ENCODE measurements at regions not wholly inside any gene's neighbourhood (a gene's known extent, or its start where the extent isn't known, plus 50 kb on each side); places are given as distances from the start of the nearest gene placed in this dataset.

- no peak overlapping the region for H3K27ac Mint-ChIP-seq
- no peaks in the 10 kb centered on the region for H3K36me3 Mint-ChIP-seq
- no peak overlapping the region for H3K9ac ChIP-seq
- H3K27me3 Mint-ChIP-seq (ENCODE audit: insufficient read depth, low read depth) = no peaks in the 10 kb centered on the region
- no peaks in the 10 kb centered on the region for H3K9me3 Mint-ChIP-seq
- no peak overlapping the region for H3K4me2 ChIP-seq
- no peaks in the 10 kb centered on the region for H3K9me3 ChIP-seq (ENCODE audit: low read depth)
- H3K4me3 Mint-ChIP-seq = no peak overlapping the region
- no peak for DNase-seq (ENCODE audit: low spot score)
- no peak for TF ChIP-seq EZH2 (IDR thresholded peaks at IDR 0.05)
- no peak for TF ChIP-seq EZH2phosphoT487 (IDR thresholded peaks at IDR 0.05)
- TF ChIP-seq CTCF (IDR thresholded peaks at IDR 0.05) = no peak
- H3K4me1 ChIP-seq = no peaks in the 10 kb centered on the region
- no peaks in the 10 kb centered on the region for H3F3A ChIP-seq (ENCODE audit: low read depth)
- H3K27me3 ChIP-seq = no peaks in the 10 kb centered on the region
- no peak overlapping the region for H3K27ac ChIP-seq
- no peaks in the 10 kb centered on the region for H3K36me3 ChIP-seq
- H2AFZ ChIP-seq (replicated peaks) = no peak overlapping the region
- H3K4me1 Mint-ChIP-seq = peaks cover 7% of the 10 kb centered on the region
- H3K79me2 ChIP-seq (ENCODE audit: low read depth) = no peaks in the 10 kb centered on the region
- no peaks in the 10 kb centered on the region for H4K20me1 ChIP-seq (ENCODE audit: low read depth)
- H3K4me3 ChIP-seq = no peak overlapping the region
These were observed 145.4 kb upstream of the KCTD3 start for GRCh38 chr1:215421744-215422143.

GRCh38 chr1:215423288-215423687 is 143.8 kb upstream of the KCTD3 start:
- Histone ChIP-seq H3K4me2 (no peak overlapping the region), H3K79me2 (ENCODE audit: low read depth) (no peaks in the 10 kb centered on the region), H3K27ac (no peak overlapping the region), H3K9ac (no peak overlapping the region), H3K9me3 (ENCODE audit: low read depth) (no peaks in the 10 kb centered on the region), H3K36me3 (no peaks in the 10 kb centered on the region), H3K4me1 (no peaks in the 10 kb centered on the region), H2AFZ (replicated peaks) (no peak overlapping the region), H4K20me1 (ENCODE audit: low read depth) (no peaks in the 10 kb centered on the region), H3K27me3 (no peaks in the 10 kb centered on the region), H3K4me3 (no peak overlapping the region), H3F3A (ENCODE audit: low read depth) (no peaks in the 10 kb centered on the region)
- no peak for DNase-seq (ENCODE audit: low spot score)
- no peak overlapping the region for H3K4me3 Mint-ChIP-seq
- no peak overlapping the region for H3K27ac Mint-ChIP-seq
- H3K27me3 Mint-ChIP-seq (ENCODE audit: insufficient read depth, low read depth) = peaks cover 4% of the 10 kb centered on the region
- peaks cover 7% of the 10 kb centered on the region for H3K4me1 Mint-ChIP-seq
- TF ChIP-seq CTCF (IDR thresholded peaks at IDR 0.05) = no peak
- no peak for TF ChIP-seq EZH2phosphoT487 (IDR thresholded peaks at IDR 0.05)
- no peak for TF ChIP-seq EZH2 (IDR thresholded peaks at IDR 0.05)
- H3K36me3 Mint-ChIP-seq = no peaks in the 10 kb centered on the region
- H3K9me3 Mint-ChIP-seq = peaks cover 8% of the 10 kb centered on the region

GRCh38 chr1:215425138-215425537 is 142.0 kb upstream of the KCTD3 start:
- no peak overlapping the region for H3K27ac Mint-ChIP-seq
- Histone ChIP-seq H3K27me3 (no peaks in the 10 kb centered on the region), H3F3A (ENCODE audit: low read depth) (no peaks in the 10 kb centered on the region), H3K4me1 (no peaks in the 10 kb centered on the region), H3K4me2 (no peak overlapping the region), H4K20me1 (ENCODE audit: low read depth) (no peaks in the 10 kb centered on the region), H3K36me3 (no peaks in the 10 kb centered on the region), H3K79me2 (ENCODE audit: low read depth) (no peaks in the 10 kb centered on the region), H3K9ac (no peak overlapping the region), H3K27ac (no peak overlapping the region), H3K9me3 (ENCODE audit: low read depth) (no peaks in the 10 kb centered on the region), H2AFZ (replicated peaks) (no peak overlapping the region), H3K4me3 (no peak overlapping the region)
- H3K27me3 Mint-ChIP-seq (ENCODE audit: insufficient read depth, low read depth) = peaks cover 4% of the 10 kb centered on the region
- no peaks in the 10 kb centered on the region for H3K36me3 Mint-ChIP-seq
- H3K9me3 Mint-ChIP-seq = peaks cover 8% of the 10 kb centered on the region
- TF ChIP-seq EZH2phosphoT487 (IDR thresholded peaks at IDR 0.05) (no peak), CTCF (IDR thresholded peaks at IDR 0.05) (no peak), EZH2 (IDR thresholded peaks at IDR 0.05) (no peak)
- no peak for DNase-seq (ENCODE audit: low spot score)
- H3K4me1 Mint-ChIP-seq = peaks cover 7% of the 10 kb centered on the region
- H3K4me3 Mint-ChIP-seq = no peak overlapping the region
